WTC11 (cell line): ENCODE measurements at regions not wholly inside any gene's neighbourhood (a gene's known extent, or its start where the extent isn't known, plus 50 kb on each side); places are given as distances from the start of the nearest gene placed in this dataset.
"Not testable (repeated sequence)": the region's sequence is repeated elsewhere in the genome, so short reads cannot be mapped to it uniquely, and the experiment has no call there.

Experiments used
- IRF2 ChIP-seq: sonication (generic); formaldehyde crosslinking; IDR thresholded peaks from 2 replicates; pipeline ENCODE4 v1.8.0; 2022; ENCODE audit warnings: low read depth, missing genetic modification reagents, borderline replicate concordance
- TF ChIP-seq, protein P1 (sequence below): sonication (generic); formaldehyde crosslinking; IDR thresholded peaks from 2 replicates; pipeline ENCODE4 v1.8.1; 2022; ENCODE audit warnings: mild to moderate bottlenecking, moderate library complexity, missing genetic modification reagents
- TF ChIP-seq, protein P2 (sequence below): sonication (generic); formaldehyde crosslinking; IDR thresholded peaks from 2 replicates; pipeline ENCODE4 v1.8.0; 2023; ENCODE audit warnings: missing genetic modification reagents
- TF ChIP-seq, protein P3 (sequence below): sonication (generic); formaldehyde crosslinking; conservative IDR thresholded peaks from 2 replicates; pipeline ENCODE4 v1.8.1; 2023; ENCODE audit warnings: mild to moderate bottlenecking, low read depth, missing genetic modification reagents, moderate library complexity
- TF ChIP-seq, protein P4 (sequence below): fragments of 200-600 bp; IDR thresholded peaks from 2 replicates; pipeline ENCODE4 v1.8.0; 2022; ENCODE audit warnings: antibody characterized with exemption

DNA sequence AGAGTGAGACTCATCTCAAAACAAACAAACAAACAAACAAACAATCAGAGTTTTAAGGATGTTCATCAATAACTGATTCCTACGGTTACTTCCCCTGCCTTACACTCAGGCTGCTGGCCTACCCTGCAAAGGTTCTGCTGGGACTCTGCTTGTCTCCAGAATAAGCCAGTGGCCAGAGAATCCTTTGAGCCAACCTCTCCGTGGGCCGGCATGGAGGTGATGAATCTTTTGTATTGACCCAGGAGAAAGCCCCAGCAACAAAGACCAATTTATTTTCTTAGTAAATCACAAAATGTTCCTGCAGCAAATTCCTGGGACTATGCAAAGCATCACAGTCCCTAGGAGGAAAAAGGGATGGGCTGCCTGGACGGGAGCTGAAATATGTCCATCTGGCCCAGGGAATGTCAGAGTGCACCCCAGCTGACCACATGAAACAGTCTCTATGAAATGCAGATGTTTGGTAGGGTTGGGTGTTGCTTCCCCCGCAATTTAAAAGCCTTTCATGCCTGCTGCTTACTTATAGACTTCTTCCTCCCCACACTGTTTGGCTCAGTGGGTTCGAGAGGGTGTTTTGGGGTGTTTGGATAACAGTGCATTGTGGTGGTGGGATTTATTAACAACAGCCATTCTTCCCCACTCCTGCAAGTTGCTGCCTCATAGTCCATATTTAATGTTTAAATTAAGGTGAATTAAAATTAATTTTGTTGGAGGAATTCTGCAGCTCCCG lies 185.9 kb upstream of the IRF2BP2 start:
- TF ChIP-seq, protein P1, sequence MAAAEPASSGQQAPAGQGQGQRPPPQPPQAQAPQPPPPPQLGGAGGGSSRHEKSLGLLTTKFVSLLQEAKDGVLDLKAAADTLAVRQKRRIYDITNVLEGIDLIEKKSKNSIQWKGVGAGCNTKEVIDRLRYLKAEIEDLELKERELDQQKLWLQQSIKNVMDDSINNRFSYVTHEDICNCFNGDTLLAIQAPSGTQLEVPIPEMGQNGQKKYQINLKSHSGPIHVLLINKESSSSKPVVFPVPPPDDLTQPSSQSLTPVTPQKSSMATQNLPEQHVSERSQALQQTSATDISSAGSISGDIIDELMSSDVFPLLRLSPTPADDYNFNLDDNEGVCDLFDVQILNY: not testable (repeated sequence)
- not testable (repeated sequence) for TF ChIP-seq IRF2 (CRISPR knock-in tag)
- TF ChIP-seq, protein P2, sequence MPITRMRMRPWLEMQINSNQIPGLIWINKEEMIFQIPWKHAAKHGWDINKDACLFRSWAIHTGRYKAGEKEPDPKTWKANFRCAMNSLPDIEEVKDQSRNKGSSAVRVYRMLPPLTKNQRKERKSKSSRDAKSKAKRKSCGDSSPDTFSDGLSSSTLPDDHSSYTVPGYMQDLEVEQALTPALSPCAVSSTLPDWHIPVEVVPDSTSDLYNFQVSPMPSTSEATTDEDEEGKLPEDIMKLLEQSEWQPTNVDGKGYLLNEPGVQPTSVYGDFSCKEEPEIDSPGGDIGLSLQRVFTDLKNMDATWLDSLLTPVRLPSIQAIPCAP (CRISPR knock-in tag): not testable (repeated sequence)
- TF ChIP-seq, protein P3, sequence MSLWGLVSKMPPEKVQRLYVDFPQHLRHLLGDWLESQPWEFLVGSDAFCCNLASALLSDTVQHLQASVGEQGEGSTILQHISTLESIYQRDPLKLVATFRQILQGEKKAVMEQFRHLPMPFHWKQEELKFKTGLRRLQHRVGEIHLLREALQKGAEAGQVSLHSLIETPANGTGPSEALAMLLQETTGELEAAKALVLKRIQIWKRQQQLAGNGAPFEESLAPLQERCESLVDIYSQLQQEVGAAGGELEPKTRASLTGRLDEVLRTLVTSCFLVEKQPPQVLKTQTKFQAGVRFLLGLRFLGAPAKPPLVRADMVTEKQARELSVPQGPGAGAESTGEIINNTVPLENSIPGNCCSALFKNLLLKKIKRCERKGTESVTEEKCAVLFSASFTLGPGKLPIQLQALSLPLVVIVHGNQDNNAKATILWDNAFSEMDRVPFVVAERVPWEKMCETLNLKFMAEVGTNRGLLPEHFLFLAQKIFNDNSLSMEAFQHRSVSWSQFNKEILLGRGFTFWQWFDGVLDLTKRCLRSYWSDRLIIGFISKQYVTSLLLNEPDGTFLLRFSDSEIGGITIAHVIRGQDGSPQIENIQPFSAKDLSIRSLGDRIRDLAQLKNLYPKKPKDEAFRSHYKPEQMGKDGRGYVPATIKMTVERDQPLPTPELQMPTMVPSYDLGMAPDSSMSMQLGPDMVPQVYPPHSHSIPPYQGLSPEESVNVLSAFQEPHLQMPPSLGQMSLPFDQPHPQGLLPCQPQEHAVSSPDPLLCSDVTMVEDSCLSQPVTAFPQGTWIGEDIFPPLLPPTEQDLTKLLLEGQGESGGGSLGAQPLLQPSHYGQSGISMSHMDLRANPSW (CRISPR knock-in tag): not testable (repeated sequence)
- TF ChIP-seq, protein P4, sequence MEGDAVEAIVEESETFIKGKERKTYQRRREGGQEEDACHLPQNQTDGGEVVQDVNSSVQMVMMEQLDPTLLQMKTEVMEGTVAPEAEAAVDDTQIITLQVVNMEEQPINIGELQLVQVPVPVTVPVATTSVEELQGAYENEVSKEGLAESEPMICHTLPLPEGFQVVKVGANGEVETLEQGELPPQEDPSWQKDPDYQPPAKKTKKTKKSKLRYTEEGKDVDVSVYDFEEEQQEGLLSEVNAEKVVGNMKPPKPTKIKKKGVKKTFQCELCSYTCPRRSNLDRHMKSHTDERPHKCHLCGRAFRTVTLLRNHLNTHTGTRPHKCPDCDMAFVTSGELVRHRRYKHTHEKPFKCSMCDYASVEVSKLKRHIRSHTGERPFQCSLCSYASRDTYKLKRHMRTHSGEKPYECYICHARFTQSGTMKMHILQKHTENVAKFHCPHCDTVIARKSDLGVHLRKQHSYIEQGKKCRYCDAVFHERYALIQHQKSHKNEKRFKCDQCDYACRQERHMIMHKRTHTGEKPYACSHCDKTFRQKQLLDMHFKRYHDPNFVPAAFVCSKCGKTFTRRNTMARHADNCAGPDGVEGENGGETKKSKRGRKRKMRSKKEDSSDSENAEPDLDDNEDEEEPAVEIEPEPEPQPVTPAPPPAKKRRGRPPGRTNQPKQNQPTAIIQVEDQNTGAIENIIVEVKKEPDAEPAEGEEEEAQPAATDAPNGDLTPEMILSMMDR: not testable (repeated sequence)
